ENCODE measurements at regions not wholly inside any gene's neighbourhood (a gene's known extent, or its start where the extent isn't known, plus 50 kb on each side); places are given as distances from the start of the nearest gene placed in this dataset.

GRCh38 chr16:54216268-54216667 lies 70.3 kb downstream of the IRX3 start:
- TF ChIP-seq CTCF (conservative IDR thresholded peaks at IDR 0.05; ENCODE audit: control insufficient read depth, insufficient read depth, low read depth, low read length), result no peak
- H3K4me3 ChIP-seq (ENCODE audit: control insufficient read depth, low read depth, low read length), result no peak overlapping the region
- DNase-seq (ENCODE audit: low read depth), result peak; percentile 45

GRCh38 chr16:54215471-54215870 lies 71.1 kb downstream of the IRX3 start:
- H3K4me3 ChIP-seq (ENCODE audit: control insufficient read depth, low read depth, low read length), result no peak overlapping the region
- no peak for TF ChIP-seq CTCF (conservative IDR thresholded peaks at IDR 0.05; ENCODE audit: control insufficient read depth, insufficient read depth, low read depth, low read length)
- DNase-seq (ENCODE audit: low read depth), result no peak

- TF ChIP-seq CTCF (conservative IDR thresholded peaks at IDR 0.05; ENCODE audit: control insufficient read depth, insufficient read depth, low read depth, low read length), result no peak
- no peak for DNase-seq (ENCODE audit: low read depth)
- no peak overlapping the region for H3K4me3 ChIP-seq (ENCODE audit: control insufficient read depth, low read depth, low read length)
Observed at GRCh38 chr16:54213322-54213721, 73.3 kb downstream of the IRX3 start.

- TF ChIP-seq CTCF (conservative IDR thresholded peaks at IDR 0.05; ENCODE audit: control insufficient read depth, insufficient read depth, low read depth, low read length), result no peak
- no peak for DNase-seq (ENCODE audit: low read depth)
Observed at GRCh38 chr16:54212893-54213292, 73.7 kb downstream of the IRX3 start.

GRCh38 chr16:54211203-54211602 lies 75.4 kb downstream of the IRX3 start:
- no peak for DNase-seq (ENCODE audit: low read depth)
- no peak for TF ChIP-seq CTCF (conservative IDR thresholded peaks at IDR 0.05; ENCODE audit: control insufficient read depth, insufficient read depth, low read depth, low read length)
- no peak overlapping the region for H3K4me3 ChIP-seq (ENCODE audit: control insufficient read depth, low read depth, low read length)

More at GRCh38 chr16:54212893-54213292, 73.7 kb downstream of the IRX3 start:
- H3K4me3 ChIP-seq (ENCODE audit: control insufficient read depth, low read depth, low read length), result no peak overlapping the region

- H3K4me3 ChIP-seq (ENCODE audit: control insufficient read depth, low read depth, low read length), result no peak overlapping the region
- no peak for DNase-seq (ENCODE audit: low read depth)
- no peak for TF ChIP-seq CTCF (conservative IDR thresholded peaks at IDR 0.05; ENCODE audit: control insufficient read depth, insufficient read depth, low read depth, low read length)
Observed at GRCh38 chr16:54210452-54211125, 76.0 kb downstream of the IRX3 start.

GRCh38 chr16:54208237-54208636 lies 78.3 kb downstream of the IRX3 start:
- H3K4me3 ChIP-seq (ENCODE audit: control insufficient read depth, low read depth, low read length), result no peak overlapping the region
- no peak for TF ChIP-seq CTCF (conservative IDR thresholded peaks at IDR 0.05; ENCODE audit: control insufficient read depth, insufficient read depth, low read depth, low read length)
- DNase-seq (ENCODE audit: low read depth), result peak; percentile 42

Measured in fibroblast of mammary gland (primary cell).